ENCODE measurements at regions not wholly inside any gene's neighbourhood (a gene's known extent, or its start where the extent isn't known, plus 50 kb on each side); places are given as distances from the start of the nearest gene placed in this dataset.

- no peak for TF ChIP-seq SIN3A (IDR thresholded peaks at IDR 0.05; ENCODE audit: borderline replicate concordance, insufficient read depth, low read length)
- no peak for TF ChIP-seq TAF1 (IDR thresholded peaks at IDR 0.05; ENCODE audit: borderline replicate concordance, insufficient read depth, low read length)
- TF ChIP-seq POLR2AphosphoS5 (IDR thresholded peaks at IDR 0.05; ENCODE audit: low read depth, low read length) = no peak
- TF ChIP-seq REST (IDR thresholded peaks at IDR 0.05; ENCODE audit: insufficient read depth in 1 of 2, low read depth in 2 of 2, low read length in 2 of 2) = no peak
- no peak for TF ChIP-seq FOXP2 (optimal IDR thresholded peaks at IDR 0.05; ENCODE audit: borderline replicate concordance, extremely low read depth, extremely low read length, insufficient read depth)
Measured at GRCh38 chr12:131368668-131369071, 342.2 kb upstream of the SFSWAP start.

- no peak for TF ChIP-seq POLR2AphosphoS5 (IDR thresholded peaks at IDR 0.05; ENCODE audit: low read depth, low read length)
- no peak for TF ChIP-seq SIN3A (IDR thresholded peaks at IDR 0.05; ENCODE audit: borderline replicate concordance, insufficient read depth, low read length)
- TF ChIP-seq FOXP2 (optimal IDR thresholded peaks at IDR 0.05; ENCODE audit: borderline replicate concordance, extremely low read depth, extremely low read length, insufficient read depth) = no peak
- TF ChIP-seq TAF1 (IDR thresholded peaks at IDR 0.05; ENCODE audit: borderline replicate concordance, insufficient read depth, low read length) = no peak
- no peak for TF ChIP-seq REST (IDR thresholded peaks at IDR 0.05; ENCODE audit: insufficient read depth in 1 of 2, low read depth in 2 of 2, low read length in 2 of 2)
Measured at GRCh38 chr12:131369094-131369845, 341.6 kb upstream of the SFSWAP start.

GRCh38 chr12:131370321-131370720, 340.6 kb upstream of the SFSWAP start:
- TF ChIP-seq TAF1 (IDR thresholded peaks at IDR 0.05; ENCODE audit: borderline replicate concordance, insufficient read depth, low read length) (no peak), SIN3A (IDR thresholded peaks at IDR 0.05; ENCODE audit: borderline replicate concordance, insufficient read depth, low read length) (no peak)

GRCh38 chr12:131370791-131371347, 340.0 kb upstream of the SFSWAP start:
- TF ChIP-seq REST (IDR thresholded peaks at IDR 0.05; ENCODE audit: insufficient read depth in 1 of 2, low read depth in 2 of 2, low read length in 2 of 2) (no peak), POLR2AphosphoS5 (IDR thresholded peaks at IDR 0.05; ENCODE audit: low read depth, low read length) (no peak), FOXP2 (optimal IDR thresholded peaks at IDR 0.05; ENCODE audit: borderline replicate concordance, extremely low read depth, extremely low read length, insufficient read depth) (no peak), SIN3A (IDR thresholded peaks at IDR 0.05; ENCODE audit: borderline replicate concordance, insufficient read depth, low read length) (no peak), TAF1 (IDR thresholded peaks at IDR 0.05; ENCODE audit: borderline replicate concordance, insufficient read depth, low read length) (no peak)

- TF ChIP-seq POLR2AphosphoS5 (IDR thresholded peaks at IDR 0.05; ENCODE audit: low read depth, low read length) (no peak), FOXP2 (optimal IDR thresholded peaks at IDR 0.05; ENCODE audit: borderline replicate concordance, extremely low read depth, extremely low read length, insufficient read depth) (no peak), TAF1 (IDR thresholded peaks at IDR 0.05; ENCODE audit: borderline replicate concordance, insufficient read depth, low read length) (no peak), REST (IDR thresholded peaks at IDR 0.05; ENCODE audit: insufficient read depth in 1 of 2, low read depth in 2 of 2, low read length in 2 of 2) (no peak), SIN3A (IDR thresholded peaks at IDR 0.05; ENCODE audit: borderline replicate concordance, insufficient read depth, low read length) (no peak)
Measured at GRCh38 chr12:131371401-131372170, 339.3 kb upstream of the SFSWAP start.

All from PFSK-1 (cell line).